Loucy (cell line): ENCODE measurements at regions not wholly inside any gene's neighbourhood (a gene's known extent, or its start where the extent isn't known, plus 50 kb on each side); places are given as distances from the start of the nearest gene placed in this dataset.

ENCODE experiments used
- H2AFZ ChIP-seq: fragments of 200-600 bp; sonication (generic); 2 replicates; pipeline ENCODE4 v1.6.0; 2016; ENCODE audit warnings: antibody characterized with exemption, mild to moderate bottlenecking, low read length, moderate library complexity
- H3F3A ChIP-seq: fragments of 200-600 bp; 2 replicates; pipeline ENCODE4 v1.6.0; 2016; ENCODE audit warnings: antibody characterized with exemption, low read depth, mild to moderate bottlenecking
- H3K27me3 ChIP-seq: fragments of 200-600 bp; sonication (generic); 2 replicates; pipeline ENCODE4 v1.6.1; 2014; ENCODE audit warnings: low read length, mild to moderate bottlenecking; ENCODE audit not compliant: insufficient read depth, poor library complexity, severe bottlenecking
- H3K36me3 ChIP-seq: fragments of 200-600 bp; sonication (generic); 2 replicates; pipeline ENCODE4 v1.6.1; 2016; ENCODE audit warnings: low read length; ENCODE audit not compliant: insufficient read depth
- H3K4me1 ChIP-seq: fragments of 200-600 bp; sonication (generic); 2 replicates; pipeline ENCODE4 v1.5.1; 2014; ENCODE audit warnings: low read length, mild to moderate bottlenecking; ENCODE audit not compliant: insufficient read depth, poor library complexity, severe bottlenecking
- H3K4me2 ChIP-seq: fragments of 200-600 bp; sonication (generic); 2 replicates; pipeline ENCODE4 v1.6.0; 2014; ENCODE audit warnings: antibody characterized with exemption, low read length, low read depth, mild to moderate bottlenecking; ENCODE audit not compliant: poor library complexity, severe bottlenecking
- H3K4me3 ChIP-seq: fragments of 200-600 bp; sonication (generic); 2 replicates; pipeline ENCODE4 v1.5.1; 2014; ENCODE audit warnings: low read length, mild to moderate bottlenecking, mixed read lengths; ENCODE audit not compliant: poor library complexity, severe bottlenecking
- H3K79me2 ChIP-seq: fragments of 200-600 bp; sonication (generic); 2 replicates; pipeline ENCODE4 v1.6.1; 2014; ENCODE audit warnings: low read length; ENCODE audit not compliant: insufficient read depth
- H3K9ac ChIP-seq: fragments of 200-600 bp; sonication (generic); 2 replicates; pipeline ENCODE4 v1.6.0; 2014; ENCODE audit warnings: mild to moderate bottlenecking, low read depth, low read length, moderate library complexity; ENCODE audit not compliant: poor library complexity, severe bottlenecking
- H3K9me2 ChIP-seq: fragments of 200-600 bp; sonication (generic); replicated peaks from 2 replicates; pipeline ENCODE4 v1.6.1; 2016; ENCODE audit warnings: low read depth, low read length, mixed read lengths
- H3K9me3 ChIP-seq: fragments of 200-600 bp; sonication (generic); 2 replicates; pipeline ENCODE4 v1.6.1; 2014; ENCODE audit warnings: mild to moderate bottlenecking, antibody characterized with exemption, low read length, low read depth; ENCODE audit not compliant: insufficient read depth
- H4K20me1 ChIP-seq: fragments of 200-600 bp; sonication (generic); 2 replicates; pipeline ENCODE4 v1.6.0; 2014; ENCODE audit warnings: antibody characterized with exemption, low read length, mild to moderate bottlenecking; ENCODE audit not compliant: insufficient read depth, poor library complexity, severe bottlenecking
- EZH2phosphoT487 ChIP-seq: fragments of 200-600 bp; IDR thresholded peaks from 2 replicates; pipeline ENCODE4 v1.6.1; 2018; ENCODE audit warnings: antibody characterized with exemption, mild to moderate bottlenecking, moderate library complexity, borderline replicate concordance
- TF ChIP-seq, protein P1 (sequence below): fragments of 200-600 bp; sonication (generic); conservative IDR thresholded peaks from 2 replicates; pipeline ENCODE4 v1.5.1; 2014; ENCODE audit warnings: mild to moderate bottlenecking, antibody characterized with exemption, low read length

DNA sequence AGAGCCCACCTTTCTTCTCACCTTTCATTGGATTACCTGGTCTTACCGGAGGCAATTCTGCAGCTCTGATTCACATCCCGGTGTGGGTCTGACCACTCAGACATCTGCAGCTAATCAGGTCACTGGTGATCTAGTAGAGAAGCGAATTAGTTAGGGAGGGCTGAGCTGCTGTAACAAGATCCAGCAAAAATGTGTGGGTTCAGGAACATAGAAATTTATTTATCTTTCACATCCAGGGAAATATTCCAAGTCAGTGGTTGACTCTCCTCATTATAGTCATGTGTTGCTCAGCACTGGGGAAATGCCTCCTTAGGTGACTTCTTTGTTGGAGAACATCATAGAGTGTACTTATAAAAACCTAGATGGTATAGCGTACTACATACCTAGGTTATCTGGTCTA lies 218.7 kb upstream of the PELI2 start:
- no peaks in the 10 kb centered on the region for H3F3A ChIP-seq
- H3K9me3 ChIP-seq = no peaks in the 10 kb centered on the region
- no peaks in the 10 kb centered on the region for H3K27me3 ChIP-seq
- H2AFZ ChIP-seq = no peak overlapping the region
- no peaks in the 10 kb centered on the region for H3K79me2 ChIP-seq
- no peak overlapping the region for H3K4me3 ChIP-seq
- no peaks in the 10 kb centered on the region for H3K4me1 ChIP-seq
- no peak overlapping the region for H3K9ac ChIP-seq
- no peak for TF ChIP-seq EZH2phosphoT487
- TF ChIP-seq, protein P1, sequence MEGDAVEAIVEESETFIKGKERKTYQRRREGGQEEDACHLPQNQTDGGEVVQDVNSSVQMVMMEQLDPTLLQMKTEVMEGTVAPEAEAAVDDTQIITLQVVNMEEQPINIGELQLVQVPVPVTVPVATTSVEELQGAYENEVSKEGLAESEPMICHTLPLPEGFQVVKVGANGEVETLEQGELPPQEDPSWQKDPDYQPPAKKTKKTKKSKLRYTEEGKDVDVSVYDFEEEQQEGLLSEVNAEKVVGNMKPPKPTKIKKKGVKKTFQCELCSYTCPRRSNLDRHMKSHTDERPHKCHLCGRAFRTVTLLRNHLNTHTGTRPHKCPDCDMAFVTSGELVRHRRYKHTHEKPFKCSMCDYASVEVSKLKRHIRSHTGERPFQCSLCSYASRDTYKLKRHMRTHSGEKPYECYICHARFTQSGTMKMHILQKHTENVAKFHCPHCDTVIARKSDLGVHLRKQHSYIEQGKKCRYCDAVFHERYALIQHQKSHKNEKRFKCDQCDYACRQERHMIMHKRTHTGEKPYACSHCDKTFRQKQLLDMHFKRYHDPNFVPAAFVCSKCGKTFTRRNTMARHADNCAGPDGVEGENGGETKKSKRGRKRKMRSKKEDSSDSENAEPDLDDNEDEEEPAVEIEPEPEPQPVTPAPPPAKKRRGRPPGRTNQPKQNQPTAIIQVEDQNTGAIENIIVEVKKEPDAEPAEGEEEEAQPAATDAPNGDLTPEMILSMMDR = no peak
- no peaks in the 10 kb centered on the region for H3K9me2 ChIP-seq
- no peaks in the 10 kb centered on the region for H3K36me3 ChIP-seq
- H4K20me1 ChIP-seq = no peaks in the 10 kb centered on the region
- no peak overlapping the region for H3K4me2 ChIP-seq

DNA sequence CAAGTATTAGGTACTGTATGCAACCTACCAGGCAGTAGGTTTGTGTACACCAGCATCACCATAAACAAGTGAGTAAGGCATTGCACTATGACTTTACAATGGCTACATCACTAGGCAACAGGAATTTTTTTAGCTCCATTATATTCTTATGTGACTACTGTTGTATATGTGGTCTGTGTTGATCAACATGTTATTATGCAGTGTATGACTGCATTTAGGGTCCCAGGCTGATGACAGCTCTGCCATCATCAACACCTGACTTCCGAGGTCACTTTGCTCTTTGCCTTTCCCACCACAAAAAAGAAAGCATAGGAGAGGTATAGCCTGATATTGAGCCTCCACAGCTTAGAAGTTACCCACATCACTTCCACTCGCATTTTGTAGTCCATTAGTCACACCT lies 217.5 kb upstream of the PELI2 start:
- no peaks in the 10 kb centered on the region for H3F3A ChIP-seq
- no peak overlapping the region for H2AFZ ChIP-seq
- no peaks in the 10 kb centered on the region for H3K79me2 ChIP-seq
- no peaks in the 10 kb centered on the region for H3K9me2 ChIP-seq
- H3K9me3 ChIP-seq = no peaks in the 10 kb centered on the region
- no peak overlapping the region for H3K4me3 ChIP-seq
- H3K4me1 ChIP-seq = no peaks in the 10 kb centered on the region
- H3K36me3 ChIP-seq = no peaks in the 10 kb centered on the region
- TF ChIP-seq, protein P1 = no peak
- TF ChIP-seq EZH2phosphoT487 = no peak
- H3K27me3 ChIP-seq = no peaks in the 10 kb centered on the region
- no peak overlapping the region for H3K4me2 ChIP-seq
- H3K9ac ChIP-seq = no peak overlapping the region
- no peaks in the 10 kb centered on the region for H4K20me1 ChIP-seq

DNA sequence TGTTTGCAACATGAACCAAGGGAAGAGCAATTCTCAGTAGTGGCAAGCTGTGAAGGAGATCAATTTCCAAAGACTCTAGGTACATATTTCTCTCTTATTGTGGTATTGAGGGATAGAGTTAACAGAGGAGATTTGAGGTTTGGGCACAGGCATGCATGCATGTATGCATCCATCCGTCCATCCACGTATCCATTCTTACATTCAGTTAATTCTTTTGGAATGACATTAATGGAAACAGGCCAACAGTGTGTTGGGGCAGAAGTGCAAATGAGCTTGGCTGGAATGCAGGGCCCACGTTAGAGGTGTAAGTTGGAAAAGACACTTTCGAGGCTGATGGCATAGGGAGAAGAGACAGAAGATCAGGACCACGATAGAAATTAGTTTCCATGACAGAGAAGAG lies 216.9 kb upstream of the PELI2 start:
- H3K4me3 ChIP-seq = no peak overlapping the region
- H3K9ac ChIP-seq = no peak overlapping the region

DNA sequence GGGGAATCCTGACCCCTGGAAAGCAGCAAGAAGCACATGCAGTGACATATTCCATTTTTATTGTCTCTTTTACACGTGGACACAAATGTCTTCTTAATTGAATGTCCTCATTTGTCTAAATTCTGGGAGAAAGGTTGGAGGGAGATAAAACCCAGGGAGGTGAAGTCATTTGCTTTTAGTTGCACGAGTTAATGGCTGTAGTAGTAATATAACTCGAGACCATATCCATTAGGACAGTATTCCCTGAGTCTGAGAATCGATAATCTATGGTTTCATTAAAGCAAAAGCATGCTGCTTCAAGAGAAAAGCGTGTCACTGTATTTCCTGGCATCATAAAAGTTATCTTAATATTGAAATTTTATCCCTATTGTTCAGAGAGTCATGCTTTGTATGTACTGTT lies 216.0 kb upstream of the PELI2 start:
- H3K4me1 ChIP-seq = no peaks in the 10 kb centered on the region
- H3K79me2 ChIP-seq = no peaks in the 10 kb centered on the region
- no peaks in the 10 kb centered on the region for H4K20me1 ChIP-seq
- TF ChIP-seq EZH2phosphoT487 = no peak
- TF ChIP-seq, protein P1 = no peak
- H3K4me2 ChIP-seq = no peak overlapping the region
- no peaks in the 10 kb centered on the region for H3K9me2 ChIP-seq
- no peaks in the 10 kb centered on the region for H3K36me3 ChIP-seq
- no peaks in the 10 kb centered on the region for H3K9me3 ChIP-seq
- H3K9ac ChIP-seq = no peak overlapping the region
- H3F3A ChIP-seq = no peaks in the 10 kb centered on the region
- no peaks in the 10 kb centered on the region for H3K27me3 ChIP-seq
- H3K4me3 ChIP-seq = no peak overlapping the region
- H2AFZ ChIP-seq = no peak overlapping the region

More for the DNA sequence above, 216.9 kb upstream of the PELI2 start:
- Histone ChIP-seq H4K20me1 (no peaks in the 10 kb centered on the region), H3K9me3 (no peaks in the 10 kb centered on the region), H2AFZ (no peak overlapping the region), H3K27me3 (no peaks in the 10 kb centered on the region), H3K4me2 (no peak overlapping the region), H3F3A (no peaks in the 10 kb centered on the region), H3K36me3 (no peaks in the 10 kb centered on the region), H3K79me2 (no peaks in the 10 kb centered on the region), H3K4me1 (no peaks in the 10 kb centered on the region), H3K9me2 (no peaks in the 10 kb centered on the region)
- TF ChIP-seq EZH2phosphoT487 = no peak
